ENCODE measurements at regions not wholly inside any gene's neighbourhood (a gene's known extent, or its start where the extent isn't known, plus 50 kb on each side); places are given as distances from the start of the nearest gene placed in this dataset.

- peaks cover 0 to 4% of the 10 kb centered on the region in 2 experiments; a peak in 1 of 4 replicates for H3K36me3 ChIP-seq (ENCODE audit: control insufficient read depth in 1 of 2, insufficient read depth in 2 of 2, low read length in 2 of 2)
- no peaks in the 10 kb centered on the region for H3K27me3 ChIP-seq (ENCODE audit: insufficient read depth, low read length)
- CTCF ChIA-PET = no interaction called here
- H3K9ac ChIP-seq (ENCODE audit: low read length) = no peak overlapping the region
- DNase-seq (ENCODE audit: low read depth, low spot score) (no peak), ATAC-seq (no peak)
- H3K4me3 ChIP-seq (replicated peaks in 1 of 2; ENCODE audit: low read depth in 1 of 2, low read length in 2 of 2) = no peak overlapping the region
- RAD21 ChIA-PET (ENCODE audit: low non-redundant PET in 1 of 2, low total read pairs in 2 of 2, uncharacterized antibody in 2 of 2, unreplicated experiment in 2 of 2) = no interaction called here
- H3K27ac ChIP-seq (ENCODE audit: low read depth, low read length) = no peak overlapping the region
- no peak overlapping the region for H2AFZ ChIP-seq (ENCODE audit: low read depth, low read length, poor library complexity, severe bottlenecking)
- H3K4me1 ChIP-seq (ENCODE audit: control insufficient read depth in 1 of 2, insufficient read depth in 2 of 2, low read length in 2 of 2) = peaks cover 33 to 35% of the 10 kb centered on the region in 2 experiments
- no TSS peak for BruUV-seq (replicated peaks)
- no peaks in the 10 kb centered on the region for H4K20me1 ChIP-seq (ENCODE audit: insufficient read depth)
- intact Hi-C loops (cut with micrococcal nuclease) = no loop called here
- POLR2A ChIA-PET = no interaction called here
- no peaks in the 10 kb centered on the region; a peak in 1 of 4 replicates for H3K9me3 ChIP-seq (ENCODE audit: control insufficient read depth in 1 of 2, insufficient read depth in 1 of 2, low read depth in 1 of 2, low read length in 2 of 2)
- no peaks in the 10 kb centered on the region for H3K79me2 ChIP-seq (ENCODE audit: insufficient read depth, low read length)
- TF ChIP-seq CEBPB (IDR thresholded peaks at IDR 0.05; ENCODE audit: low read depth) = no peak
- TF ChIP-seq SP1 (IDR thresholded peaks at IDR 0.05; ENCODE audit: low read depth) = no peak
- TF ChIP-seq POLR2AphosphoS5 (IDR thresholded peaks at IDR 0.05; ENCODE audit: low read depth, low read length) = no peak
- no peak for TF ChIP-seq SIN3A (IDR thresholded peaks at IDR 0.05; ENCODE audit: low read depth)
- TF ChIP-seq EZH2 (IDR thresholded peaks at IDR 0.05) = no peak
- TF ChIP-seq, protein P1, sequence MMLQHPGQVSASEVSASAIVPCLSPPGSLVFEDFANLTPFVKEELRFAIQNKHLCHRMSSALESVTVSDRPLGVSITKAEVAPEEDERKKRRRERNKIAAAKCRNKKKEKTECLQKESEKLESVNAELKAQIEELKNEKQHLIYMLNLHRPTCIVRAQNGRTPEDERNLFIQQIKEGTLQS (IDR thresholded peaks at IDR 0.05) = no peak
- no peak for TF ChIP-seq TCF7L2 (IDR thresholded peaks at IDR 0.05; ENCODE audit: borderline replicate concordance, extremely low read depth, insufficient read depth, insufficient read length)
- no peak for TF ChIP-seq FOSL1 (IDR thresholded peaks at IDR 0.05; ENCODE audit: low read depth)
- TF ChIP-seq ZFX (IDR thresholded peaks at IDR 0.05) = no peak
- TF ChIP-seq EZH2phosphoT487 (IDR thresholded peaks at IDR 0.05; ENCODE audit: borderline replicate concordance) = no peak
- no peak for TF ChIP-seq POLR2A (IDR thresholded peaks at IDR 0.05; ENCODE audit: borderline replicate concordance, extremely low read depth, insufficient read depth, insufficient read length)
- TF ChIP-seq EGR1 (IDR thresholded peaks at IDR 0.05; ENCODE audit: low read depth) = no peak
- TF ChIP-seq CBX3 (IDR thresholded peaks at IDR 0.05; ENCODE audit: low read depth) = no peak
- TF ChIP-seq RAD21 (IDR thresholded peaks at IDR 0.05; ENCODE audit: low read depth) = no peak
- no peak for TF ChIP-seq JUND (IDR thresholded peaks at IDR 0.05)
- TF ChIP-seq MAX (IDR thresholded peaks at IDR 0.05) = no peak
- TF ChIP-seq YY1 (IDR thresholded peaks at IDR 0.05; ENCODE audit: extremely low read depth, insufficient replicate concordance, low read depth, low read length) = no peak
- no peak for TF ChIP-seq SRF (IDR thresholded peaks at IDR 0.05; ENCODE audit: low read depth)
- TF ChIP-seq ELF1 (IDR thresholded peaks at IDR 0.05; ENCODE audit: borderline replicate concordance, low read depth) = no peak
- no peak for TF ChIP-seq ZNF274 (IDR thresholded peaks at IDR 0.05; ENCODE audit: low read depth, low read length)
- no peak overlapping the region for H3K4me2 ChIP-seq (ENCODE audit: low read length)
- no peaks in the 10 kb centered on the region for H3K9me2 ChIP-seq (ENCODE audit: insufficient read depth)
Measured at GRCh38 chr4:83204731-83205130, 79.9 kb downstream of the COQ2 start.
